ENCODE measurements at regions not wholly inside any gene's neighbourhood (a gene's known extent, or its start where the extent isn't known, plus 50 kb on each side); places are given as distances from the start of the nearest gene placed in this dataset.

DNA sequence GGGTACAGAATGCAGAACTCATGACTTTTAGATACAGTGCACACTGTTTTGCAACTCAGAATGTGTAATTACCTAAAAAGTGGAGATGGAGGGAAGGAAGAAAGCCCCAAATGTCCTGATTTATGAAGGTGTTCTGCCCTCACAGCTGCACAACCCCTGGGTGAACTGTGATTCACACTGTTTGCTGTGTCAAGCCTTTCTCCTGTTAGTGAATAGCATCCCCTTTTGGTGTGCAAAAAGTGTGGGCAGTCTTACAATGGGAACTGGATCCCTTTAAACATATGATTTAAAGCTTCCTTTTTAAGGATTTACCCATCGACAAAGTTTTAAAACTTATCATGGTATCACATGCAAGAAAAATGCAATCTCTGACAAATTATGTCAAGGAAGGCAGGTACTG lies 633.4 kb upstream of the EPHA7 start:
- no peak for DNase-seq (ENCODE audit: low spot score)
- Mint-ChIP-seq H3K36me3 (ENCODE audit: low read depth) (no peaks in the 10 kb centered on the region), H3K4me3 (ENCODE audit: unreplicated experiment) (no peak overlapping the region), H3K9me3 (ENCODE audit: low read depth) (no peaks in the 10 kb centered on the region), H3K27me3 (ENCODE audit: low read depth) (no peaks in the 10 kb centered on the region), H3K27ac (ENCODE audit: unreplicated experiment) (peak overlapping the region; percentile 23), H3K4me1 (ENCODE audit: low read depth) (peaks cover 51% of the 10 kb centered on the region)
- TF ChIP-seq, protein P1, sequence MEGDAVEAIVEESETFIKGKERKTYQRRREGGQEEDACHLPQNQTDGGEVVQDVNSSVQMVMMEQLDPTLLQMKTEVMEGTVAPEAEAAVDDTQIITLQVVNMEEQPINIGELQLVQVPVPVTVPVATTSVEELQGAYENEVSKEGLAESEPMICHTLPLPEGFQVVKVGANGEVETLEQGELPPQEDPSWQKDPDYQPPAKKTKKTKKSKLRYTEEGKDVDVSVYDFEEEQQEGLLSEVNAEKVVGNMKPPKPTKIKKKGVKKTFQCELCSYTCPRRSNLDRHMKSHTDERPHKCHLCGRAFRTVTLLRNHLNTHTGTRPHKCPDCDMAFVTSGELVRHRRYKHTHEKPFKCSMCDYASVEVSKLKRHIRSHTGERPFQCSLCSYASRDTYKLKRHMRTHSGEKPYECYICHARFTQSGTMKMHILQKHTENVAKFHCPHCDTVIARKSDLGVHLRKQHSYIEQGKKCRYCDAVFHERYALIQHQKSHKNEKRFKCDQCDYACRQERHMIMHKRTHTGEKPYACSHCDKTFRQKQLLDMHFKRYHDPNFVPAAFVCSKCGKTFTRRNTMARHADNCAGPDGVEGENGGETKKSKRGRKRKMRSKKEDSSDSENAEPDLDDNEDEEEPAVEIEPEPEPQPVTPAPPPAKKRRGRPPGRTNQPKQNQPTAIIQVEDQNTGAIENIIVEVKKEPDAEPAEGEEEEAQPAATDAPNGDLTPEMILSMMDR (IDR thresholded peaks at IDR 0.05), result peak; percentile 84

DNA sequence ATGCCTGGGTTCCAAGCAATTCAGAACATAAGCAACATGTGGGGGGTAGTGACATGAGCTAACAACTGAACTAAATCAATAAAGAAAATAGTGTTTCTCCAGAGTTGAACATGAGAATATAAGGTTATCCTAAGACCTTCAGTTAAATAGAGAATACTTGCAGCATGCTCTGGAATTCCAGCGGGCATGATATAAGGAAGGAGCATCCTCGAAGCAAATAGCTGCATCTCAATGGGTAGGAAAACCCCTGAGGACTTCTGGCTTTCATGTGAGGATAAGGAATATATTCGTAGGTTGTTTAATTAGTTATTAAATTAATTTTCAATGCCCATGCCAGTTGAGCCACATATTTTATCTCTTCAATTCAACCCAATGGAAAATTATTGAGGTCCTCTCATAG lies 631.2 kb upstream of the EPHA7 start:
- Mint-ChIP-seq H3K4me3 (ENCODE audit: unreplicated experiment) (no peak overlapping the region), H3K9me3 (ENCODE audit: low read depth) (no peaks in the 10 kb centered on the region), H3K36me3 (ENCODE audit: low read depth) (no peaks in the 10 kb centered on the region), H3K27ac (ENCODE audit: unreplicated experiment) (no peak overlapping the region), H3K4me1 (ENCODE audit: low read depth) (peaks cover 59% of the 10 kb centered on the region), H3K27me3 (ENCODE audit: low read depth) (no peaks in the 10 kb centered on the region)
- no peak for DNase-seq (ENCODE audit: low spot score)
- TF ChIP-seq, protein P1 (IDR thresholded peaks at IDR 0.05), result no peak

DNA sequence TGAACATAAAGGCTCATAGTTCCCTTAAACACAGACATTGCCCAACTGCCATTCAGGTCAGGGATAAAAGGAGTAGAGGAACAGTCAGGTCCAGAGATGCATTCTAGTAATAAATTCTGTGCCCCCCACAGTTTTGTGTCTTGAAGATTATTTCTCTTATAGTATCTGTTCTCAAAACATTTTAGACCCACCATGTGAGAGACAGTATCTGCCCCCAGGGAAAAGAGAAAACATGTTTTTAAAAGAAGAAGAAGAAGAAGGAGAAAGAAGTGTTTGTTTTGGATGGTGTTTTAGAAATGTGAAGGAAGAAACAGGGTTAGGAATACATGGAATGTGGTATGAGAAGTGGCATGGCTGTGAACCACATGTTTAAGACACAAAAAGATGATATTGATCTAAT lies 629.6 kb upstream of the EPHA7 start:
- TF ChIP-seq, protein P1 (IDR thresholded peaks at IDR 0.05), result no peak
- Mint-ChIP-seq H3K4me3 (ENCODE audit: unreplicated experiment) (no peak overlapping the region), H3K36me3 (ENCODE audit: low read depth) (no peaks in the 10 kb centered on the region), H3K4me1 (ENCODE audit: low read depth) (peaks cover 66% of the 10 kb centered on the region), H3K27ac (ENCODE audit: unreplicated experiment) (peak overlapping the region; percentile 23), H3K9me3 (ENCODE audit: low read depth) (no peaks in the 10 kb centered on the region), H3K27me3 (ENCODE audit: low read depth) (no peaks in the 10 kb centered on the region)
- DNase-seq (ENCODE audit: low spot score), result no peak

DNA sequence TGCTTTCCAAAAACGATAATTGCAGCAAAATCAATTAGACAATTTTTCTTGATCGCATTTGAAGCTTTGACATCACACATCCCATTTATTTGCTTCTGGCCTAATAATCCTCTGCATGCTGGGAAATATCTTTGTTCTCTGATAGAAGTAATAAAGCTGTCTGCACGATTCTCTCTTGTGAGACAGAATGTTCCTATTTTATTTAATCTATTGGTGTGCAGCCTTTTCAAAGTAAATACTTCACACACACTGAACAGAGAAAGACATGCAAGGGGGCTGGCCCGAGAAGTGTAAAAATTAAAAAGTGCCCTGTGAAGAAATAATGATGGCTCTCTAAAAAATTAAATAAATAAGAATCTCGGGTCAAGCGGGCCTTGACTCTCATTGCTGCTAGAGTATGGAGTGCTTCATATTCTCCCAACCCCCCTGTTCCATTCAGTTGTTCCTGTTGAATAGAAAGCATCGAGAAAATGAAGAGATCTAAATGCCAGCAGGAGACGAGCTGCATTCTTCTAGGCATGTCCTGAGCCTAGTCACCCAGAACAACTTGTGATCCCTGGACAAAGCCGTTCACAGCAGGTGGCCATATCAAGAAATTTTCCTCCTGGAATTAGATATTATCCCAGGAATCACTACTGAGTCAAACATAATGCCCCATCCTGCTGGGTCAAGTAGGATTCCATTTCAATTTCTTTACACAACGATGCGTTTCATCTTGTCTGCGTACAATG lies 625.9 kb upstream of the EPHA7 start:
- TF ChIP-seq, protein P1 (IDR thresholded peaks at IDR 0.05), result no peak
- no peak overlapping the region for H3K4me3 Mint-ChIP-seq (ENCODE audit: unreplicated experiment)
- no peaks in the 10 kb centered on the region for H3K27me3 Mint-ChIP-seq (ENCODE audit: low read depth)
- no peaks in the 10 kb centered on the region for H3K9me3 Mint-ChIP-seq (ENCODE audit: low read depth)
- H3K36me3 Mint-ChIP-seq (ENCODE audit: low read depth), result no peaks in the 10 kb centered on the region
- peak overlapping the region; percentile 55 for H3K27ac Mint-ChIP-seq (ENCODE audit: unreplicated experiment)
- no peak for DNase-seq (ENCODE audit: low spot score)
- peaks cover 52% of the 10 kb centered on the region for H3K4me1 Mint-ChIP-seq (ENCODE audit: low read depth)

DNA sequence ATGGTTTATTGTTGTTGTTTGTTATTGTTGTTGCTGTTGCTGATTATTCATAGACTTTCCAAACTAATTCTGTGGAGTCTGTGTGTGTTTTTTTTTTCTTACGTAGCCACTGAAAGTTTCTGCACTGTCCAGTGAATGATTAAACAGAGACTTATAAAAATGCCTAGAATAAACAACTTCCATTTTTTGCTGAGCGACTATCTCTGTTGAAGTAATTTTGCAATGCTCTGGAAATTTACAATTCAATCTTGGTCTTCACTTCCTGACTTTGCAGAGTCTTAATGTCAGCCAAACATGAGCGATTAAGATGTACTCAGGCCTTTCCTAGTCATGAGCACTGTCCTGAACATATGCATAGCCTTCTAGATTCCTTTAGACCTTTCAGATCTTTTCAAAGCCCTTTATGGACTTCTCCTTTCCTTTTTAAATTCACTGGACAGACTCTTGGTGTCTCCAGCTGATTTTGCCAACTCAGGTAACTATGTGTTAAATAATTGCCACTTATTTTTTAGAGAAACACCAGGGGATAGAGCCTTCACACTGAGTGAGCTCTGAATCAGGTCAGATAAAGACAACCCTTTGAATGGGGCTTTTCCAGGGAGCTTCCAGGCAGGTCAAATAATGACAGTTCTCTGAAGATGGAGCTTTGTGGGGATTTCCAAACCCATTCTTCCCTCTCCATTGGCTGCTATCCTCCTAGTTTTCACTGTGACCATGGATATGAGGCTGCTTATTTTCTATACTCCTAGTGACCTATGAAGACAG lies 622.8 kb upstream of the EPHA7 start:
- Mint-ChIP-seq H3K36me3 (ENCODE audit: low read depth) (no peaks in the 10 kb centered on the region), H3K4me1 (ENCODE audit: low read depth) (peaks cover 36% of the 10 kb centered on the region), H3K27me3 (ENCODE audit: low read depth) (no peaks in the 10 kb centered on the region), H3K4me3 (ENCODE audit: unreplicated experiment) (no peak overlapping the region), H3K9me3 (ENCODE audit: low read depth) (peaks cover 5% of the 10 kb centered on the region), H3K27ac (ENCODE audit: unreplicated experiment) (no peak overlapping the region)
- DNase-seq (ENCODE audit: low spot score), result no peak
- TF ChIP-seq, protein P1 (IDR thresholded peaks at IDR 0.05), result no peak

All from chondrocyte (in vitro differentiated cells).